ENCODE measurements at regions not wholly inside any gene's neighbourhood (a gene's known extent, or its start where the extent isn't known, plus 50 kb on each side); places are given as distances from the start of the nearest gene placed in this dataset.

- Histone ChIP-seq H3K27ac (ENCODE audit: extremely low read depth, low read depth, low read length) (no peak overlapping the region), H3K4me3 (ENCODE audit: low read depth, low read length) (no peak overlapping the region), H3K4me1 (ENCODE audit: control insufficient read depth, insufficient read depth, low read length) (no peaks in the 10 kb centered on the region), H3K9me3 (ENCODE audit: control insufficient read depth, insufficient read depth, low read depth, low read length) (no peaks in the 10 kb centered on the region), H3K36me3 (ENCODE audit: control insufficient read depth in 2 of 2, insufficient read depth in 1 of 2, low read length in 2 of 2) (no peaks in the 10 kb centered on the region)
- ChIA-PET CTCF (interaction anchor here (0.7 kb wide), 1 partner anchor 9 kb away, joined by 6 read pairs; no protein-coding TSS in a partner anchor), POLR2A (no interaction called here)
- TF ChIP-seq ZBTB7A (tag by site-specific recombination; IDR thresholded peaks at IDR 0.05; ENCODE audit: low read depth) (no peak), ZBTB21 (tag by site-specific recombination; IDR thresholded peaks at IDR 0.05) (0 out of 2 replicates have a peak, but pooled peaks have one; percentile 17), ZNF394 (tag by site-specific recombination; IDR thresholded peaks at IDR 0.05; ENCODE audit: borderline replicate concordance) (peak; percentile 66; the same call in 1 of the 2 replicates), ZNF76 (tag by site-specific recombination; IDR thresholded peaks at IDR 0.05; ENCODE audit: borderline replicate concordance, low read depth) (no peak), ZNF140 (tag by site-specific recombination; IDR thresholded peaks at IDR 0.05) (peak; percentile 48; the same call in 1 of the 2 replicates), ZNF654 (tag by site-specific recombination; IDR thresholded peaks at IDR 0.05; ENCODE audit: low read depth) (peak; percentile 30), ZBTB8A (tag by site-specific recombination; IDR thresholded peaks at IDR 0.05) (peak; percentile 55; the same call in 1 of the 2 replicates), ZNF623 (tag by site-specific recombination; IDR thresholded peaks at IDR 0.05) (peak; percentile 53), ZNF555 (tag by site-specific recombination; conservative IDR thresholded peaks at IDR 0.05) (peak; percentile 64), ZNF792 (tag by site-specific recombination; IDR thresholded peaks at IDR 0.05) (no peak), ZNF266 (tag by site-specific recombination; IDR thresholded peaks at IDR 0.05; ENCODE audit: low read depth) (peak; percentile 27; the same call in 1 of the 2 replicates), ZNF416 (tag by site-specific recombination; IDR thresholded peaks at IDR 0.05) (no peak), SALL2 (tag by site-specific recombination; IDR thresholded peaks at IDR 0.05; ENCODE audit: borderline replicate concordance) (no peak), MZF1 (tag by site-specific recombination; IDR thresholded peaks at IDR 0.05; ENCODE audit: borderline replicate concordance) (no peak), ZNF202 (tag by site-specific recombination; IDR thresholded peaks at IDR 0.05; ENCODE audit: borderline replicate concordance) (peak; percentile 71; the same call in 1 of the 2 replicates), ZNF426 (tag by site-specific recombination; IDR thresholded peaks at IDR 0.05) (peak; percentile 70), ZNF433 (tag by site-specific recombination; IDR thresholded peaks at IDR 0.05; ENCODE audit: low read depth) (peak; percentile 33; the same call in 1 of the 2 replicates), ZBTB11 (tag by site-specific recombination; conservative IDR thresholded peaks at IDR 0.05; ENCODE audit: low read depth) (peak; percentile 59; the same call in 1 of the 2 replicates), ZNF518A (tag by site-specific recombination; conservative IDR thresholded peaks at IDR 0.05; ENCODE audit: low read depth) (peak; percentile 76), ZNF292 (tag by site-specific recombination; IDR thresholded peaks at IDR 0.05; ENCODE audit: borderline replicate concordance, low read depth) (0 out of 2 replicates have a peak, but pooled peaks have one; percentile 24), ZNF560 (tag by site-specific recombination; IDR thresholded peaks at IDR 0.05; ENCODE audit: borderline replicate concordance) (peak; percentile 37; the same call in 1 of the 2 replicates)
Measured at GRCh38 chr16:9446471-9447194, 355.2 kb downstream of the HAPSTR1 start.
